ENCODE measurements at regions not wholly inside any gene's neighbourhood (a gene's known extent, or its start where the extent isn't known, plus 50 kb on each side); places are given as distances from the start of the nearest gene placed in this dataset.

GRCh38 chr1:214854126-214854875 is 228.2 kb upstream of the KCNK2 start:
- Mint-ChIP-seq H3K36me3 (ENCODE audit: unreplicated experiment) (peaks cover 6% of the 10 kb centered on the region), H3K27me3 (ENCODE audit: unreplicated experiment) (no peaks in the 10 kb centered on the region), H3K9me3 (ENCODE audit: unreplicated experiment) (peaks cover 2% of the 10 kb centered on the region), H3K4me1 (ENCODE audit: low read depth, unreplicated experiment) (no peaks in the 10 kb centered on the region), H3K27ac (ENCODE audit: unreplicated experiment) (no peak overlapping the region), H3K4me3 (ENCODE audit: unreplicated experiment) (no peak overlapping the region)
- no peak for DNase-seq
- no peak for TF ChIP-seq CTCF (IDR thresholded peaks at IDR 0.05; ENCODE audit: partially characterized antibody, unreplicated experiment)

GRCh38 chr1:214856843-214857242 is 225.7 kb upstream of the KCNK2 start:
- Mint-ChIP-seq H3K9me3 (ENCODE audit: unreplicated experiment) (no peaks in the 10 kb centered on the region), H3K4me1 (ENCODE audit: low read depth, unreplicated experiment) (no peaks in the 10 kb centered on the region), H3K4me3 (ENCODE audit: unreplicated experiment) (no peak overlapping the region), H3K27me3 (ENCODE audit: unreplicated experiment) (no peaks in the 10 kb centered on the region), H3K36me3 (ENCODE audit: unreplicated experiment) (no peaks in the 10 kb centered on the region), H3K27ac (ENCODE audit: unreplicated experiment) (no peak overlapping the region)
- DNase-seq, result no peak
- TF ChIP-seq CTCF (IDR thresholded peaks at IDR 0.05; ENCODE audit: partially characterized antibody, unreplicated experiment), result no peak

GRCh38 chr1:214857716-214858115 is 224.8 kb upstream of the KCNK2 start:
- DNase-seq, result no peak
- Mint-ChIP-seq H3K9me3 (ENCODE audit: unreplicated experiment) (no peaks in the 10 kb centered on the region), H3K4me3 (ENCODE audit: unreplicated experiment) (no peak overlapping the region), H3K36me3 (ENCODE audit: unreplicated experiment) (no peaks in the 10 kb centered on the region), H3K4me1 (ENCODE audit: low read depth, unreplicated experiment) (no peaks in the 10 kb centered on the region), H3K27ac (ENCODE audit: unreplicated experiment) (no peak overlapping the region), H3K27me3 (ENCODE audit: unreplicated experiment) (no peaks in the 10 kb centered on the region)
- TF ChIP-seq CTCF (IDR thresholded peaks at IDR 0.05; ENCODE audit: partially characterized antibody, unreplicated experiment), result no peak

- Mint-ChIP-seq H3K4me3 (ENCODE audit: unreplicated experiment) (no peak overlapping the region), H3K27ac (ENCODE audit: unreplicated experiment) (no peak overlapping the region), H3K4me1 (ENCODE audit: low read depth, unreplicated experiment) (no peaks in the 10 kb centered on the region), H3K27me3 (ENCODE audit: unreplicated experiment) (no peaks in the 10 kb centered on the region), H3K36me3 (ENCODE audit: unreplicated experiment) (no peaks in the 10 kb centered on the region), H3K9me3 (ENCODE audit: unreplicated experiment) (no peaks in the 10 kb centered on the region)
- DNase-seq, result no peak
- TF ChIP-seq CTCF (IDR thresholded peaks at IDR 0.05; ENCODE audit: partially characterized antibody, unreplicated experiment), result no peak
Observed at GRCh38 chr1:214859647-214860046, 222.9 kb upstream of the KCNK2 start.

- Mint-ChIP-seq H3K4me3 (ENCODE audit: unreplicated experiment) (no peak overlapping the region), H3K27ac (ENCODE audit: unreplicated experiment) (no peak overlapping the region), H3K36me3 (ENCODE audit: unreplicated experiment) (no peaks in the 10 kb centered on the region), H3K9me3 (ENCODE audit: unreplicated experiment) (no peaks in the 10 kb centered on the region), H3K27me3 (ENCODE audit: unreplicated experiment) (no peaks in the 10 kb centered on the region), H3K4me1 (ENCODE audit: low read depth, unreplicated experiment) (no peaks in the 10 kb centered on the region)
- no peak for TF ChIP-seq CTCF (IDR thresholded peaks at IDR 0.05; ENCODE audit: partially characterized antibody, unreplicated experiment)
- no peak for DNase-seq
Observed at GRCh38 chr1:214861615-214862014, 220.9 kb upstream of the KCNK2 start.

All from glutamatergic neuron (in vitro differentiated cells).